Motor neuron (in vitro differentiated cells): ENCODE measurements at regions not wholly inside any gene's neighbourhood (a gene's known extent, or its start where the extent isn't known, plus 50 kb on each side); places are given as distances from the start of the nearest gene placed in this dataset.

Experiments used
- ATAC-seq, 8 experiments: fragments of 200-7000 bp; cut with Tn5 transposase; replicated peaks in 6 of 8; 2 replicates each; pipeline ENCODE4 v1.8.0; 2021; ENCODE audit warnings: mild to moderate bottlenecking in 8 of 8, moderate library complexity in 8 of 8
- H3K27ac ChIP-seq, 2 donors: fragments of 250-450 bp; sonication (Bioruptor Pico); 2 replicates each; pipeline ENCODE4 v1.9.0; 2021; ENCODE audit warnings: antibody characterized with exemption in 2 of 2, mild to moderate bottlenecking in 2 of 2, moderate library complexity in 1 of 2
- H3K4me1 ChIP-seq, 2 donors: fragments of 250-450 bp; sonication (Bioruptor Pico); replicated peaks in 1 of 2; 2 replicates each; pipeline ENCODE4 v1.6.1; 2021; ENCODE audit warnings: antibody characterized with exemption in 2 of 2, mild to moderate bottlenecking in 2 of 2, moderate library complexity in 1 of 2
- H3K4me3 ChIP-seq, 5 donors: fragments of 250-450 bp; sonication (Bioruptor Pico); 2 replicates each; pipeline ENCODE4 v1.9.0; 2021; ENCODE audit warnings: antibody characterized with exemption in 5 of 5, mild to moderate bottlenecking in 5 of 5, moderate library complexity in 4 of 5
- WGBS, 10 experiments: fragments of 450-650 bp; shearing (Covaris generic); methylation state at CpG; one replicate each; pipeline ENCODE4 v1.0.0; 2022; 5-methylcytosine and 5-hydroxymethylcytosine counted together
- in situ Hi-C, 9 experiments: fragments of 400-800 bp; cut with MboI; loops; one replicate each; pipeline ENCODE4 v1.15.0; 2021; ENCODE audit warnings: low sequenced_read_pairs in 9 of 9, low pct_unique_long_range_greater_than_20kb in 2 of 9; ENCODE audit not compliant: unreplicated experiment in 9 of 9

GRCh38 chr3:72186400-72186855 lies 401.5 kb upstream of the PROK2 start:
- H3K4me3 ChIP-seq, result no peak overlapping the region

GRCh38 chr3:72185549-72186399 lies 400.8 kb upstream of the PROK2 start:
- H3K4me1 ChIP-seq, result peaks cover 0 to 4% of the 10 kb centered on the region in 2 donors
- no peak overlapping the region for H3K4me3 ChIP-seq
- WGBS, 10 experiments, result 13 to 86% (median 59%) methylated on average over 1 to 7 of the region's 9 CpGs
- no peak overlapping the region for H3K27ac ChIP-seq
- peak in 7 of 8 experiments; percentile 66 to 96 (median 78) for ATAC-seq
- in situ Hi-C loops, result no loop called here

More at GRCh38 chr3:72186400-72186855, 401.5 kb upstream of the PROK2 start:
- no peak overlapping the region for H3K27ac ChIP-seq
- 0 to 67% (median 43%) methylated on average over 1 of the region's 1 CpG; no CpG with 5 or more reads in 5 of the 10 experiments for WGBS, 10 experiments
- ATAC-seq, result peak in 2 of 8 experiments; percentile 18 to 51
- in situ Hi-C loops, result no loop called here
- H3K4me1 ChIP-seq, result peaks cover 0 to 4% of the 10 kb centered on the region in 2 donors

GRCh38 chr3:72183489-72183888 lies 398.5 kb upstream of the PROK2 start:
- no peak overlapping the region for H3K4me3 ChIP-seq
- WGBS, 10 experiments, result 80 to 100% (median 97%) methylated on average over 1 to 5 of the region's 5 CpGs
- in situ Hi-C loops, result no loop called here
- peaks cover 0 to 4% of the 10 kb centered on the region in 2 donors for H3K4me1 ChIP-seq
- no peak overlapping the region for H3K27ac ChIP-seq
- ATAC-seq, result no peak

- in situ Hi-C loops, result no loop called here
- Histone ChIP-seq H3K4me1 (peaks cover 0 to 7% of the 10 kb centered on the region in 2 donors), H3K27ac (no peak overlapping the region), H3K4me3 (no peak overlapping the region)
- peak in 1 of 8 experiments; percentile 57 for ATAC-seq
Observed at GRCh38 chr3:72182206-72182605, 397.3 kb upstream of the PROK2 start.

GRCh38 chr3:72181251-72181650 lies 396.3 kb upstream of the PROK2 start:
- Histone ChIP-seq H3K4me1 (peaks cover 0 to 8% of the 10 kb centered on the region in 2 donors), H3K4me3 (no peak overlapping the region), H3K27ac (no peak overlapping the region)
- in situ Hi-C loops, result no loop called here
- 11 to 74% (median 32%) methylated on average over 2 to 5 of the region's 5 CpGs; no CpG with 5 or more reads in 3 of the 10 experiments for WGBS, 10 experiments
- no peak for ATAC-seq

- no peak overlapping the region for H3K4me3 ChIP-seq
- 14 to 100% (median 86%) methylated on average over 1 of the region's 1 CpG; no CpG with 5 or more reads in 3 of the 10 experiments for WGBS, 10 experiments
- H3K4me1 ChIP-seq, result peaks cover 0 to 6% of the 10 kb centered on the region in 2 donors
- in situ Hi-C loops, result no loop called here
- no peak overlapping the region for H3K27ac ChIP-seq
- ATAC-seq, result no peak
Observed at GRCh38 chr3:72180405-72180804, 395.5 kb upstream of the PROK2 start.

GRCh38 chr3:72179107-72179464 lies 394.1 kb upstream of the PROK2 start:
- in situ Hi-C loops, result no loop called here
- WGBS, 10 experiments, result 70 to 100% (median 96%) methylated on average over 2 to 7 of the region's 7 CpGs
- H3K4me1 ChIP-seq, result peaks cover 5 to 9% of the 10 kb centered on the region in 2 donors
- ATAC-seq, result no peak
- no peak overlapping the region for H3K27ac ChIP-seq
- H3K4me3 ChIP-seq, result no peak overlapping the region

- peaks cover 10 to 13% of the 10 kb centered on the region in 2 donors for H3K4me1 ChIP-seq
- 32 to 100% (median 86%) methylated on average over 1 to 3 of the region's 3 CpGs; no CpG with 5 or more reads in 5 of the 10 experiments for WGBS, 10 experiments
- H3K4me3 ChIP-seq, result no peak overlapping the region
- in situ Hi-C loops, result no loop called here
- no peak for ATAC-seq
- no peak overlapping the region for H3K27ac ChIP-seq
Observed at GRCh38 chr3:72178463-72179106, 393.6 kb upstream of the PROK2 start.

- in situ Hi-C loops, result no loop called here
- Histone ChIP-seq H3K4me1 (peaks cover 10 to 14% of the 10 kb centered on the region in 2 donors), H3K27ac (no peak overlapping the region), H3K4me3 (no peak overlapping the region)
- ATAC-seq, result peak; percentile 73 to 94 (median 87)
- 0 to 90% (median 60%) methylated on average over 1 to 11 of the region's 36 CpGs; no CpG with 5 or more reads in 5 of the 10 experiments for WGBS, 10 experiments
Observed at GRCh38 chr3:72177075-72178050, 392.4 kb upstream of the PROK2 start.

GRCh38 chr3:72176537-72177041 lies 391.6 kb upstream of the PROK2 start:
- peaks cover 10 to 21% of the 10 kb centered on the region in 2 donors for H3K4me1 ChIP-seq
- no peak overlapping the region for H3K27ac ChIP-seq
- WGBS, 10 experiments, result 70 to 100% (median 80%) methylated on average over 1 to 4 of the region's 8 CpGs; no CpG with 5 or more reads in 5 of the 10 experiments
- in situ Hi-C loops, result no loop called here
- ATAC-seq, result no peak
- H3K4me3 ChIP-seq, result no peak overlapping the region

GRCh38 chr3:72175296-72175858 lies 390.4 kb upstream of the PROK2 start:
- no peak for ATAC-seq
- Histone ChIP-seq H3K4me3 (no peak overlapping the region), H3K4me1 (peaks cover 13 to 27% of the 10 kb centered on the region in 2 donors), H3K27ac (no peak overlapping the region)
- in situ Hi-C loops, result no loop called here
- 0 to 100% (median 82%) methylated on average over 1 to 6 of the region's 6 CpGs; no CpG with 5 or more reads in 1 of the 10 experiments for WGBS, 10 experiments

GRCh38 chr3:72174890-72175289 lies 389.9 kb upstream of the PROK2 start:
- no peak overlapping the region for H3K27ac ChIP-seq
- WGBS, 10 experiments, result 30 to 91% (median 65%) methylated on average over 3 to 5 of the region's 5 CpGs; no CpG with 5 or more reads in 2 of the 10 experiments
- in situ Hi-C loops, result no loop called here

More at GRCh38 chr3:72174890-72175289, 389.9 kb upstream of the PROK2 start:
- ATAC-seq, result no peak
- no peak overlapping the region for H3K4me3 ChIP-seq
- peaks cover 13 to 27% of the 10 kb centered on the region in 2 donors for H3K4me1 ChIP-seq
